ENCODE measurements at regions not wholly inside any gene's neighbourhood (a gene's known extent, or its start where the extent isn't known, plus 50 kb on each side); places are given as distances from the start of the nearest gene placed in this dataset.

DNA sequence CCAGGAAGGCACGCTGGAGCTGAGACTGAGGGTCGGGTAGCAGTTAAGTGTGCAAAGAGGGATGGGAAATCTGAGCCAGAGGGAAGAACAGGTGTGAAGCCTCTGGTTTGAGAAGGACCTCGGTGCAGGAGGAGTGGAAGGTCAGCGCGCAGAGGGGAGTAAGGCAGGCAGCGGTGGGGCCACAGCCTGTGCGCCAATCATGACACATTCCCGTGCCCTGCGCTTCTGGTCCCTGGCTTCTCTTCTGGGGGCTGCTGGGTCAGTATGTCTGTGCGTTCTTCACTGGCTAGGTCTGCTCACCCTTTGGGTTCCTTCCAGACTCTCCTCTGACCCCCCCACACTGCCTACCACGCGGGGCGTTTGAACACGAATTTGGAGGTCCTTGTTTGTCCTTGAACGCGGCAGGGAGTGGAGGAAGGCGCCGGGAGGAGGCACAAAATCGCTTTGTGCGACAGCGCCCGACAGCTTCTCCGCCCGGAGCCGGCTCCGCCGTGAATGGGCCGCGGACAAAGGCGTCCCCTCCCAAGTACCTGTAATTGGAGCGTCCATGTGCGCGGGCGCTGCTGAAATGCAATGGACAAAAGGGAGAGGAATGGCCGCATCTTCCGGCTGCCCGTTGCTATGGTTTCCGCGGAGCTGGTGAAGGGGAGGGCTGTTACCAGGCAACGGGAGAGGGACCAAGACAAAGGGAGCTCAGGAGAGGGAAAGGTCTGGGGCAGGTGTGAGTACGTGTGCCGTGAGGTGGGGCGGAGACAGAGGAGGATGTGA, 207.2 kb upstream of the SRRM4 start:
- DNase-seq, result no peak

- no peak for DNase-seq
Observed at GRCh38 chr12:118777504-118777903, 203.8 kb upstream of the SRRM4 start.

DNA sequence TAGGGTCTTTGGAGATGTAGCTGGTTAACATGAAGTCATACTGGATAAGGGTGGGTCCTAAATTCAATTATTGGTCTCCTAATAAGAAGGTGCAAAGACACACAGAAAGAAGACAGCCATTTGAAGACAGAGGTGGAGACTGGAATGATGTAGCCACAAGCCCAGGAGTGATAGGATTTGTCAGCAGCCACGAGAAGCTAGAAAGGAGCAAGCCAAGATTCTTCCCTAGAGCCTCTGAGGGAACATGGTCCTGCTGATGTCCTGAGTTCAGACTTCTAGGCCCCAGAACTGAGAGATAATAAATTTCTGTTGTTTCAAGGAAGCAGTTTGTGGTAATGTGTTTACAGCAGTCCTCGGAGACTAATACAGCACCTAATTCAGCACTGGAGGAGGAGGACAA, 203.3 kb upstream of the SRRM4 start:
- DNase-seq, result no peak

GRCh38 chr12:118780939-118781338, 200.4 kb upstream of the SRRM4 start:
- DNase-seq, result no peak

DNA sequence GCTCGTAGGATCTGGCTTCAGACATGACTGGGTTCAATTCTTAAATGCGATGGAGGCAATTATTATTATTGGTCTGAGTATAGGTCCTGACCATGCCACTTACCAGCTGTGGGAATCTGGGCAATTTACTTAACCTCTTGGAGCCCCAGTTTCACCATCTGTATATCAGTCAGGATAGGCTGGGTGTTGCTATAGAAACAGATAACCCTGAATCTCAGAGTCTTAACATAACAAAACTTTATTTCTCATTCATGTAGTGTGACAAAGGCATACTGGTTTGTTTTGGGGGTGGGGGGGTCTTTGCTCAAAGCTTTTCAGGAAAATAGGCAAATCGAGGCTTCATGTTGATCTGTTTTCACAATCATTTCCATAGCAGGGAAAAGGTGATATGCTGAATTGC, 199.6 kb upstream of the SRRM4 start:
- no peak for DNase-seq

GRCh38 chr12:118783703-118784102, 197.6 kb upstream of the SRRM4 start:
- no peak for DNase-seq

- no peak for DNase-seq
Observed at GRCh38 chr12:118790578-118790977, 190.8 kb upstream of the SRRM4 start.

DNA sequence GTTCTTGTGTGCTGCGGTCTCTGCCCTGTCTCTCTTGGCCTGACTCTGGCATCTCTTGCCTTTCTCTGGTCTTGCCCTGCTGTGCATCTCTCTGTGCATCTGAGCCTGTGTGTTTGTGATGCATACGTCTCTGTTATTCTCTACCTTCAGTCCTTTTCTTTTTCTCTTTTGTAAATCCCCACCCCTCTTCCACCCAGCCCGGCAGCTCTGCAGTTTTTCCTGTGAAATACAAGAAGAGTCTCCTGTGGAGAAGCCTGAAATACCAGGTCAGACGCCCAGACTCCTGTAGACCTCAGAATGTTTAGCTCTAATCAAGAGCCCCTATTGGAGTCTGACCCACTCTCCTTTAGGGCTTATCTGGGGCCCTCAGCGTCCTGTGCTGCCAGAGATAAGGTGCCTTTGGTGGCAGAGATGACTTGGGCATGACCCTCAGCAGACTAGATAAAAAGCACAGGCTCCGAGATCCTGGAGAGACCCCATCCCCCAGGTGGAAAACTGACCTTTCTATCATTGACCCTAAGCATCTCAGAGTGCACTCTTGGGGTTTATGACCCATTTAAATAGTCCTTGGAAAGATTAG, 167.5 kb upstream of the SRRM4 start:
- no peak for DNase-seq

GRCh38 chr12:118816296-118816695, 165.0 kb upstream of the SRRM4 start:
- DNase-seq, result no peak

- DNase-seq, result no peak
Observed at GRCh38 chr12:118821386-118821925, 159.9 kb upstream of the SRRM4 start.

GRCh38 chr12:118822512-118822911, 158.8 kb upstream of the SRRM4 start:
- DNase-seq, result no peak

DNA sequence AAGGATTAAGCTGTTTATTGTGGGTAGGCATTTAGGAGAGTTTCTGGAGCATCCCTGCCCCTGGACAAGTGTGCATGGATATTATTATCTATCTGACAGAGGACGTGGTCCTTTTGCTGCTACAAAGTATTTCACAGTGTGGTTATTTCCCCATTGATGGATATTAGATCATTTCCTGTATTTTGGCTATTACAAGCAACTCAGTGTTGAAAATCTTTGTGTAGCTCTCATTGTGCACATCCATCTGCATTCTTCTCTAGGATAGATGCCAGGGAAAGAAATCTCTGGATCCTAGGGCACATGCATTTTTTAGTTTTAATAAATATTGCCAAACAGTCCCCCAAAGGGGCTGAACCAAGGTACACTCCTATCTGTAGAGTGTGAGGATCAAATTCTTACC, 154.3 kb upstream of the SRRM4 start:
- no peak for DNase-seq

- no peak for DNase-seq
Observed at GRCh38 chr12:118827606-118828005, 153.7 kb upstream of the SRRM4 start.

GRCh38 chr12:118830296-118830695, 151.0 kb upstream of the SRRM4 start:
- no peak for DNase-seq

- no peak for DNase-seq
Observed at GRCh38 chr12:118835926-118836325, 145.4 kb upstream of the SRRM4 start.

DNA sequence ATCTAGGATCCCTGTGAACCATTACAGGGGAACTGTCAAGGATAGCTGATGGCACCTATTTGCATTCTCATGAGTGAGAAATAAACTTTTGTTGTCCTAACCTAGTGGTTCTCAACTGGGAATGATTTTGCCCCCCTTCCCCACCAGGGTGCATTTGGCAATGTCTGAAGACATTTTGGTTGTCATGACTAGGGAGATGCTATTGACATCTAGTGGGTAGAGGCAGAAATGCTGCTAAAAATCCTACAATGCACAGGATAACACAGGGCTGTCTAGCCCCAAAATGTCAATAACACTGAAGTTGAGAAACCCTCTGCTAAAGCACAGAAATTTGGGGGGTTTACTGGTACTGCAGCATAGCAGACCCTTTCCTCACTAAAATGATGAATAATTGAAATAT, 140.9 kb upstream of the SRRM4 start:
- DNase-seq, result no peak

- no peak for DNase-seq
Observed at GRCh38 chr12:118840878-118841277, 140.5 kb upstream of the SRRM4 start.

GRCh38 chr12:118841588-118841987, 139.8 kb upstream of the SRRM4 start:
- no peak for DNase-seq

- DNase-seq, result no peak
Observed at GRCh38 chr12:118842866-118843265, 138.5 kb upstream of the SRRM4 start.

GRCh38 chr12:118846416-118846815, 134.9 kb upstream of the SRRM4 start:
- DNase-seq, result no peak

DNA sequence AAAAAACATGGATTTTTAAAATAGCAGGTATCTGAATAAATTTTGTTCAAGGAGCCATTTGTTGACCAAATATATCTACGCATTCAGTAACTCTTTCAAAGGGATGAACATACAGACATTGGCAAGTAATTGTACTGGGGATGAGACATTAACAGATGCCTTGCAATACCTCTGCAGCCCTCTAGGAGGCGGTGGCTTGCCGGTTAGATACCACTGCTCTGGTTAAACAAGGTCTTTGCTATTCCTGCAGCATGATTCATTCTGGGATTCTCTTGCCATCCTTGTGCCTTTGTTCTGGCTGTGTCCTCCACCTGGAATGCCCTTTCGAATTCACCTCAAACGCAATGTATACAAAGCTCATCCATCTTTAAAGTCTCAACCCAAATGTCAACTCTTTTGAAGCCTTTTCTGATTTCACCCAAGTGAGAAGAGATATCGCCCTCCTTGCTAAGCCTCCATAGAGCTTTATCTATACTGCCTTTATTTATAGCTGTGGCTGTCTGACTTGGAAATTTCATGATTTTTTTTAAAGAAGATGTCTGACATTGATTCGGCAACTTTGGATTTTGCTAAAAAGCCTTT, 131.0 kb upstream of the SRRM4 start:
- DNase-seq, result no peak

GRCh38 chr12:118851891-118852290, 129.4 kb upstream of the SRRM4 start:
- DNase-seq, result no peak

DNA sequence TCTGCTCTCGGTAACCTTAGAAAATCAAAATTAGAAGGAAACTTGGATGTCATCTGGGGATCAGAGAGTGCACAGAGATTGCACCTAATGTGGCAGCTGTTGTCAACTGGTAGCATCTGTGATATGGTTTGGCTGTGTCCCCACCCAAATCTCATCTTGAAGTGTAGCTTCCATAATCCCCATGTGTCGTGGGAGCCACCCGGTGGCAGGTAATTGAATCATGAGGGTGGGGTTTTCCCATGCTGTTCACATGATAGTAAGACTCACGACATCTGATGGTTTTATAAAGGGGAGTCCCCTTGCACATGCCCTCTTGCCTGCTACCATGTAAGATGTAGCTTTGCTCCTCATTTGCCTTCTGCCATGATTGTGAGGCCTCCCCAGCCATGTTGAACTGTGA, 127.7 kb upstream of the SRRM4 start:
- DNase-seq, result no peak

- DNase-seq, result no peak
Observed at GRCh38 chr12:118855858-118856257, 125.5 kb upstream of the SRRM4 start.

Measured in GDM1 (cell line).